ENCODE measurements at regions not wholly inside any gene's neighbourhood (a gene's known extent, or its start where the extent isn't known, plus 50 kb on each side); places are given as distances from the start of the nearest gene placed in this dataset.
"Not testable (repeated sequence)": the region's sequence is repeated elsewhere in the genome, so short reads cannot be mapped to it uniquely, and the experiment has no call there.

DNA sequence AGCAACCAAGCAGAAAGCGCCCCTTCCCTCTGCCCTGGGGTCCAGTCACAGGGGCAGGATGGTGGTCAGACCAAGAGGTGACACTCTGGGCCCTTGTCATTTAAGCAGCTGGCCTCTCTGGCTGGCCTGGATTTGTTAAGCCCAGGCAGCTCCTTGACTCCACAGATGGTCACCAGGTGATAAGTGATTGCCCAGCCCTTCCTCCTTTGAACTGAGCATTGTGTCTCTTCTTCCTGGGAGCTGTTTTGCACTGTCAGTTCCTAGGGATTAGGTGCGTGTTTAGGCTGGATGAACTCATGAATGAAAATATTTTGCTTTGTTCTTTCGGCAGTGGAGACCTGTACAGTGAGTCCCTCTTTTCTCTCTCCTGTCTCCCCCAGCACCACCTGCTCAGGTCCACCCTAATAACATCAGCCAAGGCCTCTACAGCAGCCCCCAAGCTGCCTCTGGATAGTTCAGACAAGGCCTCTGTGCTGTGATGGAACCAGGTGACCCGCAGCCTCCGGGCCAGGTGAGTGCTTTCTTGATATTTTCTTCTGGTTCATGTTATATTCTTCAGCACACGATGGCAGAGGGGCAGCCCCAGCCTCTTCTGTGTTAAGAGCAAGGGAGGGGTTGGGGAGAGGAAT is 139.7 kb upstream of the PITX1 start:
- no peak overlapping the region for H3K4me3 ChIP-seq (ENCODE audit: low read length)
- peaks cover 4% of the 10 kb centered on the region for H3K4me1 ChIP-seq (ENCODE audit: control insufficient read depth, insufficient read depth, low read length)
- no peaks in the 10 kb centered on the region for H3K27me3 ChIP-seq (ENCODE audit: control insufficient read depth, insufficient read depth, low read length)
- H3K9ac ChIP-seq (ENCODE audit: low read length), result no peak overlapping the region
- H3K36me3 ChIP-seq (ENCODE audit: control insufficient read depth, insufficient read depth, low read length), result no peaks in the 10 kb centered on the region
- no peaks in the 10 kb centered on the region for H3K9me3 ChIP-seq (ENCODE audit: control insufficient read depth, low read length)

DNA sequence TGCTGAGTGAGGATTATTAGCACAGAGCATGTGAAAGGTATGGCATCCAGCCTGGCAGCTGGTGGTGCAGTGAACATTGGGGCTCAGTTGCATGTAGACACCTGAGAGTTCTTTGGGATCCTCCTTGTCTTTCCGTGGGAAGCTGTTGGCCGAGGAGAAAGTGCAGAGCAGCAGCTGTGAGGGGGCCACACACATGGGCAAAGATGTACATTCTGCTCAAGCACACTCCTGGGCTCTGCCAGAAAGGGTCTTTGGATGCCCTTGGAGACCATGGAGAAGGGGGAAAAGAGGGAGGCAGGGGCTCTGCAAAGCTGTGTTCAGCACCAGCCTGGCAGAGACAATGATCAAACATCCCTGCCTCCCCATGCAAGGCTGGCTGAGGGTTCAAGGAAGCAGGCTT is 138.7 kb upstream of the PITX1 start:
- Histone ChIP-seq H3K4me1 (ENCODE audit: control insufficient read depth, insufficient read depth, low read length) (peaks cover 4% of the 10 kb centered on the region), H3K9ac (ENCODE audit: low read length) (no peak overlapping the region), H3K27me3 (ENCODE audit: control insufficient read depth, insufficient read depth, low read length) (no peaks in the 10 kb centered on the region), H3K4me3 (ENCODE audit: low read length) (no peak overlapping the region), H3K36me3 (ENCODE audit: control insufficient read depth, insufficient read depth, low read length) (no peaks in the 10 kb centered on the region), H3K9me3 (ENCODE audit: control insufficient read depth, low read length) (no peaks in the 10 kb centered on the region)

GRCh38 chr5:135171336-135171735 is 137.3 kb upstream of the PITX1 start:
- Histone ChIP-seq H3K4me1 (ENCODE audit: control insufficient read depth, insufficient read depth, low read length) (peaks cover 4% of the 10 kb centered on the region), H3K36me3 (ENCODE audit: control insufficient read depth, insufficient read depth, low read length) (no peaks in the 10 kb centered on the region), H3K27me3 (ENCODE audit: control insufficient read depth, insufficient read depth, low read length) (no peaks in the 10 kb centered on the region), H3K9ac (ENCODE audit: low read length) (no peak overlapping the region), H3K4me3 (ENCODE audit: low read length) (no peak overlapping the region), H3K9me3 (ENCODE audit: control insufficient read depth, low read length) (no peaks in the 10 kb centered on the region)

DNA sequence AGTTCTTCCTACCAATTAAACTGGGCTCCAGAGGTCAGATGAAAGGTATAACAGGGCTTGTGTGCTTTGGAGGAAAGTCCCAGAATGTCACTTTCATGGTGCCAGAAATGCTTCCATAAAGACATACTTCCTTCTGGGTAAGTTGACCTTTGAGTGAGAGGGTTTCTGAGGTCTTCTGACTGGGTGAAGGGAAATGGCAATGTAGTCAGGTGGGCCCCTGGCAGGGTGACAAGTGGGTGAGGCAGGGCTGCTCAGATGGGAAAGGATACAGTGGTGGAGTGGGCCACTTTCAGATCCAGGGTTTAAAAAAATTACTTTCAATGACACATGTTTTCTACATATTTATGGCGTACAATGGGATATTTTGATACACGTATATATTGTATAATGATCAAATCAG is 136.5 kb upstream of the PITX1 start:
- H3K36me3 ChIP-seq (ENCODE audit: control insufficient read depth, insufficient read depth, low read length), result no peaks in the 10 kb centered on the region
- H3K4me1 ChIP-seq (ENCODE audit: control insufficient read depth, insufficient read depth, low read length), result peaks cover 4% of the 10 kb centered on the region
- H3K9me3 ChIP-seq (ENCODE audit: control insufficient read depth, low read length), result no peaks in the 10 kb centered on the region
- H3K4me3 ChIP-seq (ENCODE audit: low read length), result no peak overlapping the region
- H3K27me3 ChIP-seq (ENCODE audit: control insufficient read depth, insufficient read depth, low read length), result no peaks in the 10 kb centered on the region
- H3K9ac ChIP-seq (ENCODE audit: low read length), result no peak overlapping the region

DNA sequence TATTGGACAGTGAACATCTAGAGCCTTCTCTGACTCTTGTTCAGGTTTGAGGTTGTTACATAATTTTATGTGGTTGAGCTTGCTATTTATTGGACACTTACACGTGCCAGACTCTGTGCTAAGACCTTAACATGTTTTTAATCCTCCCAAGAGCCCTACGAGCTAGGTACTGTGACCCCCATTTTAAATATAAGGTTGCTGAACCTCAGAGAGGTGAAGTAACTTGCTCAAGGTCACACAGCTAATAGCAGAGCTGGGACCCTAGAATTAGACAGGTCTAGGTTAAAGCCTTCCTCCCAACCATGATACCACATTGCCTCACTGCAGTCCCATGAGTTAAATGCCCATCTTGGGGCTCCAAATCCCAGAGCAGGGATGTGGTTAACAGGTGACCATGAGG is 135.7 kb upstream of the PITX1 start:
- H3K4me3 ChIP-seq (ENCODE audit: low read length), result no peak overlapping the region
- no peaks in the 10 kb centered on the region for H3K36me3 ChIP-seq (ENCODE audit: control insufficient read depth, insufficient read depth, low read length)
- H3K4me1 ChIP-seq (ENCODE audit: control insufficient read depth, insufficient read depth, low read length), result peaks cover 4% of the 10 kb centered on the region
- H3K9me3 ChIP-seq (ENCODE audit: control insufficient read depth, low read length), result no peaks in the 10 kb centered on the region
- no peaks in the 10 kb centered on the region for H3K27me3 ChIP-seq (ENCODE audit: control insufficient read depth, insufficient read depth, low read length)
- H3K9ac ChIP-seq (ENCODE audit: low read length), result no peak overlapping the region

DNA sequence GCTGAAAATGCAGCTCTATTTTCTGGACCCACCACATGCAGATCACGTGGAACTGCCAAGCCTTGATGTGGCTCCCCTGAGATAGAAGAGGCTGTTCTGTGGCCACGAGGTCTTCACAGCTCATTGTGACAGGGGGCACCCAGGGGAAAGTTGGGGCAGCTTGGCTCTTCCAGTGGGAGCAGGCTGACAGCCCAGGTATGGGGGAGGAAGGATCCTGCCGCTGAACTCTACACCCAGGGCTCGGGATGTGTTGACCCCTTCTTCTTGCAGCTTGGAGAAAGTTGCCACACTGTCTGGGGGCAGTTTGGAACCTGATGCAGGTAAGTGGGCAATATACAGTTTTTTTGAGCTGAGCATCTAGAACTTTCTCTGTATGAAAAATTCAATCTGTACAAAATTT is 133.6 kb upstream of the PITX1 start:
- Histone ChIP-seq H3K4me3 (ENCODE audit: low read length) (no peak overlapping the region), H3K27me3 (ENCODE audit: control insufficient read depth, insufficient read depth, low read length) (no peaks in the 10 kb centered on the region), H3K9ac (ENCODE audit: low read length) (no peak overlapping the region), H3K9me3 (ENCODE audit: control insufficient read depth, low read length) (no peaks in the 10 kb centered on the region), H3K4me1 (ENCODE audit: control insufficient read depth, insufficient read depth, low read length) (peaks cover 3% of the 10 kb centered on the region), H3K36me3 (ENCODE audit: control insufficient read depth, insufficient read depth, low read length) (no peaks in the 10 kb centered on the region)

GRCh38 chr5:135164873-135165614 is 131.0 kb upstream of the PITX1 start:
- H3K4me3 ChIP-seq (ENCODE audit: low read length); H3K27me3 ChIP-seq (ENCODE audit: control insufficient read depth, insufficient read depth, low read length); H3K9me3 ChIP-seq (ENCODE audit: control insufficient read depth, low read length); H3K36me3 ChIP-seq (ENCODE audit: control insufficient read depth, insufficient read depth, low read length); H3K9ac ChIP-seq (ENCODE audit: low read length); H3K4me1 ChIP-seq (ENCODE audit: control insufficient read depth, insufficient read depth, low read length): not testable (repeated sequence)

DNA sequence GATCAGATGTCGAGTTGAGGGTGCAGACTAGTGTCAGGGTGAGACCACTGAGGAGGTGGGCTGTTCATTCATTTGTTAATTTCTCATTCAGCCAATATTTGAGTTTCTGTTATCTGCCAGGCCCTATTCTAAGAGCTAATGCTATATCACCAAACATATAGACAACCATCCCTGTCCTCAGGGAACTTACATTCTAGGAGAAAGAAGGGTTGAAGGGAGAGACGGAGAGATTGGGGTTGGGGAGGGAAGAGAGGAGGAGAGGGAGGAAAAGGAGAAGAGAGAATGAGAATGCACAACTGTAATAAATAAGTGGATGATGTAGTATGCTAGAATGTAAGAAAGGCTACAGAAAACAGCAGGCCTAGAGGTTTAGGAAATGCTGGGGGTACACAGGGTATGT is 129.9 kb upstream of the PITX1 start:
- Histone ChIP-seq H3K4me3 (ENCODE audit: low read length) (no peak overlapping the region), H3K36me3 (ENCODE audit: control insufficient read depth, insufficient read depth, low read length) (no peaks in the 10 kb centered on the region), H3K9me3 (ENCODE audit: control insufficient read depth, low read length) (no peaks in the 10 kb centered on the region), H3K27me3 (ENCODE audit: control insufficient read depth, insufficient read depth, low read length) (no peaks in the 10 kb centered on the region), H3K4me1 (ENCODE audit: control insufficient read depth, insufficient read depth, low read length) (no peaks in the 10 kb centered on the region), H3K9ac (ENCODE audit: low read length) (no peak overlapping the region)

- no peaks in the 10 kb centered on the region for H3K36me3 ChIP-seq (ENCODE audit: control insufficient read depth, insufficient read depth, low read length)
- H3K27me3 ChIP-seq (ENCODE audit: control insufficient read depth, insufficient read depth, low read length), result no peaks in the 10 kb centered on the region
- H3K9ac ChIP-seq (ENCODE audit: low read length), result no peak overlapping the region
- H3K4me3 ChIP-seq (ENCODE audit: low read length), result no peak overlapping the region
- H3K9me3 ChIP-seq (ENCODE audit: control insufficient read depth, low read length), result no peaks in the 10 kb centered on the region
- no peaks in the 10 kb centered on the region for H3K4me1 ChIP-seq (ENCODE audit: control insufficient read depth, insufficient read depth, low read length)
Observed at GRCh38 chr5:135163391-135163790, 129.4 kb upstream of the PITX1 start.

DNA sequence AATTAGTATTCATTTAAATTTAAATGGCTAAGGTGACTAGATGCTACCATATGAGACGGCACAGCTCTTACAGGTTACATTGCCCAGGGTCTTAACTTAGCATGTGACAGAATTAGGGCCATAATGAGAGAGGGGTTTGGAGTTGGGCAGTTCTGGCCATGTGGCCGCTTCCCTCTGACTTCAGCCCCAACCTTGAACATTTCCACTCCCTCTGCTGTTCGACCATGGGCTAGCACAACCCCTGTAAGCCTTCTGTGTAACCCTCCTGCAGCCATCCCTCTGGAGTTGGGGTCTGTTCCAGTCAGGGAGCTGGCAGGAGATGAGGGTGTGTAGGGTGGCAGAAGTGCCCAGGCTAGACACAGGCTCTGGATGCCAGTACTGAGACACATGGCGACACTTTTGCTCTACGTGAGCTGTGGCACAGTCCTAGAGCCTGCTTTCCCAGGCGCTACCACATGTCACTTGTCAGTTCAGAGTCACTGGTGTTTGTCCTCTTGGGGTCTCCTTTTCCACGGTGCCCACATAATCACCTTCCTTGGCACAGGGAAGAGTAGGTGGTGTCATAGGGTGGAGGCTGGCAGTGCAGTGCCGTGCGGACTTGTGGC is 128.7 kb upstream of the PITX1 start:
- H3K4me3 ChIP-seq (ENCODE audit: low read length), result no peak overlapping the region
- no peak overlapping the region for H3K9ac ChIP-seq (ENCODE audit: low read length)
- no peaks in the 10 kb centered on the region for H3K9me3 ChIP-seq (ENCODE audit: control insufficient read depth, low read length)
- no peaks in the 10 kb centered on the region for H3K4me1 ChIP-seq (ENCODE audit: control insufficient read depth, insufficient read depth, low read length)
- H3K27me3 ChIP-seq (ENCODE audit: control insufficient read depth, insufficient read depth, low read length), result no peaks in the 10 kb centered on the region
- H3K36me3 ChIP-seq (ENCODE audit: control insufficient read depth, insufficient read depth, low read length), result no peaks in the 10 kb centered on the region

GRCh38 chr5:135161221-135161620 is 127.2 kb upstream of the PITX1 start:
- H3K4me1 ChIP-seq (ENCODE audit: control insufficient read depth, insufficient read depth, low read length), result no peaks in the 10 kb centered on the region
- H3K36me3 ChIP-seq (ENCODE audit: control insufficient read depth, insufficient read depth, low read length), result no peaks in the 10 kb centered on the region
- no peak overlapping the region for H3K4me3 ChIP-seq (ENCODE audit: low read length)
- no peaks in the 10 kb centered on the region for H3K27me3 ChIP-seq (ENCODE audit: control insufficient read depth, insufficient read depth, low read length)
- no peaks in the 10 kb centered on the region for H3K9me3 ChIP-seq (ENCODE audit: control insufficient read depth, low read length)
- no peak overlapping the region for H3K9ac ChIP-seq (ENCODE audit: low read length)

GRCh38 chr5:135160036-135160675 is 126.1 kb upstream of the PITX1 start:
- Histone ChIP-seq H3K36me3 (ENCODE audit: control insufficient read depth, insufficient read depth, low read length) (no peaks in the 10 kb centered on the region), H3K27me3 (ENCODE audit: control insufficient read depth, insufficient read depth, low read length) (no peaks in the 10 kb centered on the region), H3K9ac (ENCODE audit: low read length) (no peak overlapping the region), H3K4me1 (ENCODE audit: control insufficient read depth, insufficient read depth, low read length) (no peaks in the 10 kb centered on the region), H3K9me3 (ENCODE audit: control insufficient read depth, low read length) (no peaks in the 10 kb centered on the region), H3K4me3 (ENCODE audit: low read length) (no peak overlapping the region)
